ENCODE measurements at regions not wholly inside any gene's neighbourhood (a gene's known extent, or its start where the extent isn't known, plus 50 kb on each side); places are given as distances from the start of the nearest gene placed in this dataset.

DNA sequence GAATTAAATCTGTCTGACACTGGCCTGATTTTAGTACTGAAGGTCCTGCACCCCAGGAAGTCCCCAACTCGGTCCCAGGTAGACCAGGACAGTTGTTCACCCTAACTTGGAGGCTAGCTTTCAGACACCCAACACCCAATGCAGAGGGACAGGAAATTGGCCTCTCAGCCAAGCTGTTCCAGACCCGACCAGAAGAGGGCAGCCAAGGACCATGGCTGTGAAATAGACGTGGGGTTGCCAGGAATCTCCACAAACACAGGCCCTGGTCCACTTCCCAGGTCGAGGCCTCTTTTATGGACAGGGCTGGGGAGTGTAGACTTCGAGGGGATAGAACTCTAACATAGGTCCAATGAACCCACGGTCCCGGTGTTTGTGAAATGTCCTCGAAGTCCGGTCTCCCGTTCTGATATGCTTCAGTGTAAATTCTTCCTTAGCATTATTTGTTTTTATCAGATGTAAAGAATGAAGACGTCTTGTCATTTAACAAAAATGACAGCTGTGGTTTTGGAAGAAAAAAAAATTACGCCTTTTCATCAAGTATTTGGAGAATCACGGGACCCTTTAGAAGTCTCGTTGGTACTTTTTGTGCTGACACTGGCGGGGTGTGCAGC, 260.3 kb upstream of the ADAMTS16 start:
- DNase-seq (ENCODE audit: low spot score in 2 of 2) (peak; percentile 31 to 79), FAIRE-seq (no peak)

DNA sequence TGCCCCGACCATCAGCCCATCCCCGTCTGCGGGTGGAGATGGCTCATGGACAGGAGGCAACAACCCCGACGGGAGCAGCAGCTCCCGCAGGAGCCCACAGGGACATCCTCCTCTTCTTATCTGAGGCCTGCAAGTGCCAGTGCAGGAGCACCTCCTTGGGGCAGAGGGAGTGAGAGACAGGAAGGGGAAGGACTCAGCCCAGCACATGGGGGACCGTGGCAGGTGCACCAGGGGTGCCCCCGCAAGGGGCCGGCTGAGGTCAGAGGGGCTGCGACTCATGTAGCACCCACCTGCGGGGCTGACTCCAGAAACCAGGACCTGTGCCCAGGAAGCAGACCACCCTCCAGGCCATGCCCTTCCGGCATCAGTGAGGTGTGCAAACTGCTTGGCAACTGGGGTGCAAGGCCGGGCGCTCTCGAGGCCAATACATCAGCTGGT, 259.8 kb upstream of the ADAMTS16 start:
- DNase-seq (ENCODE audit: low spot score in 2 of 2) (no peak), FAIRE-seq (no peak)

DNA sequence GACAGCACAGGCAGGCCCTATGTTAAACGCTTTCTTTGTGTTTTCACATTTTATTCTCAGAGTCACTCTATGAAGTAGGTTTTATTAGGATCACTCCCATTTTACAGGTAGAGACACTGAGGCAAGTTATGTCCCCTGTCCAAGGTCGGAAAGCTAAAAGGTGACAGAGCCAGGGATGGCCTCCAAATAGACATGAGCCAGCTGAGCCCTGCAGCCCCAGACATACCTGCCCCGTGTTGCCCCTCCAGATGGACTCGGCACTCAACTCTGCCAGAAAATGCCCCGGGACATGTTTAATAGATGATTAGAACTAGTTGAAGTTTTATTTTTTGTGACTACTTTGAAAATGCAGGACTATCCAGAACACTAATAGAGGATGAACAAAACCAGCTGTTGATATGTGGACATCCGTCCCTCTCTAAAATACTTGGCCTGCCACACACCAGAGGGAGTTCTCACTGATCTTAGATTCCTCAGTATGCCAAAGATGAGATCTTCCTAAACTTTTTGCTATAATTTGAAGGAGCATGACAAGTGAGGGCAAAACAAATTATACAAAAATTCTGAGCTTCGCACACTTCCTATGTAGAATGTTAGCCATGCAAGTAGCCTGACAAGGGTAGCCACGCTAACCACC, 258.6 kb upstream of the ADAMTS16 start:
- DNase-seq (ENCODE audit: low spot score in 2 of 2) (no peak), FAIRE-seq (no peak)

DNA sequence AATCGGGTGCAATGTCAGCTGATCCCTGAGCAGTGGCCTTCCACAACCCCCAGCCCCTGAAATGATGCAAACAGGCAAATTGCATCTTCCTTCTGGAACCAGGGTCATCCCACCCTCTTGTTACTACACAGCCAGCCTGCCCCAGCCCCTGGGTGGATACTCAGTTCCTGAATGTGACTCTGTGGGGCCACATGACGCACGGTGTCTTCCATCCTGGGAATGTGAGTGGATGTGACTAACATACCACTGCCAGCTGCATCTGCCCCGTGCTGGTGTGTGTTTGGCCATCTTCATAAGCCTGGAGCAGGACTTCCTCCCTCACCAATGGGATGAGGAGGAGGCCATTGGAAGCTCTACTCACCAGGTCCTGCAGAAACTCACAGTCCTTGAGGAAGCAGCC, 257.9 kb upstream of the ADAMTS16 start:
- FAIRE-seq (no peak), DNase-seq (ENCODE audit: low spot score in 2 of 2) (no peak)

DNA sequence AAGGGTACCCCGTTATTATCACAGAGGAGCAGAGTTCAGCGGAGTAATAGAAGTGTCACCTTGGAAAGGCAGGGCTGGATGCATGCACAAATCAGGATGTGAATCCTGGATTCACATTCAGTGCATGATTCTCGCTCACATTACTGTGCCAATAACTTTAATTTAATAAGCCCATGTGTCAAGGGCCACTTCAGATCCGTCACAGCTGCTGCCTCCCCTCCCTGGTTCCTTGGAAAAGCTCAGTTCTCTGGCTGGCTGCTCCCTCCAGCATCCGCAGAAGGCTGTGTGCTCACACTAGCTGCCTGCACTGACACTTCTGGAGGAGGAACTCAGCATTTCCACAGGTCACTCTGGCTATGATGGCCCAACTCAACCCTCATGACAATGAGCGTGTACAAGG, 256.8 kb upstream of the ADAMTS16 start:
- FAIRE-seq = no peak

DNA sequence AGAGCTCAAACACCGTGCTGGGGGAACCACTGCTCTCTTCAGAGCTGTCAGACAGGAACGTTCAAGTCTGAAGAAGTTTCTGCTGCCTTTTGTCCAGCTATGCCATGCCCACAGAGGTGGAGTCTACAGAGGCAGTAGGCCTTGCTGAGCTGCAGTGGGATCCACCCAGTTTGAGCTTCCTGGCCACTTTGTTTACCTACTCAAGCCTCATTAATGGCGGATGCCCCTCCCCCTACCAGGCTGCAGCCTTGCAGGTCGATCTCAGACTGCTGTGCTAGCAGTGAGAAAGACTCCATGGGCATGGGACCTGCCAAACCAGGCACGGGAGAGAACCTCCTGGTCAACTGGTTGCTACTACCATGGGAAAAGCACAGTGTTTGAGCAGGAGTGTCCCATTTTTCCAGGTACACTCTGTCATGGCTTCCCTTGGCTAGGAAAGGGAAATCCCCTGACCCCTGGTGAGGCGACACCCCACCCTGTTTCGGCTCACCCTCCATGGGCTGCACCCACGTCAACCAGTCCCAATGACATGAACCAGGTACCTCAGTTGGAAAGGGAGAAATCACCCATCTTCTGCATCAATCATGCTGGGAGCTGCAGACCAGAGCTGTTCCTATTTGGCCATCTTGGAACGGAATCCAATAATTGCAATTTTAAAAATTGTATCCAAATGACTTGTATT, 246.9 kb upstream of the ADAMTS16 start:
- FAIRE-seq (no peak), DNase-seq (ENCODE audit: low spot score in 2 of 2) (no peak)

More for the DNA sequence above, 256.8 kb upstream of the ADAMTS16 start:
- DNase-seq (ENCODE audit: low spot score in 2 of 2) = no peak

DNA sequence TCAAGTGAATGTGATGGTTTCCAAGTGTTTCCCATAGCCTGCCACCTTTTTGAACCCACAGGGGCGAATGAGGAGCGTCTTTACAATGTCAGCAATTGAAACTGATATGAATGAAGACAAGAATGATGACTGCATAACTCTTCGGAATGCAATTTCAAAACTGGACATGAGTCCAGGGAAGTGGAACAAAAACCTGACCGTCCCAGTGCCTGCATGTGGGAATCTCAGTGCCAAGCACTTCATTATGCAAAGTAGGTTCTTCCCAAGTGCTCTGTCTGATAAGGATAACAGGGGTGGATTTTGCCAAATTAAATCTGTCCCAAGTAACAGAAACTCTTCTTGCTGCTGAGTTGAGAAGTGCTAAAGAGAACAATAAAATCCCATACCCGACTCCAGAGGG, 243.8 kb upstream of the ADAMTS16 start:
- DNase-seq (ENCODE audit: low spot score in 2 of 2) = no peak
- no peak for FAIRE-seq

DNA sequence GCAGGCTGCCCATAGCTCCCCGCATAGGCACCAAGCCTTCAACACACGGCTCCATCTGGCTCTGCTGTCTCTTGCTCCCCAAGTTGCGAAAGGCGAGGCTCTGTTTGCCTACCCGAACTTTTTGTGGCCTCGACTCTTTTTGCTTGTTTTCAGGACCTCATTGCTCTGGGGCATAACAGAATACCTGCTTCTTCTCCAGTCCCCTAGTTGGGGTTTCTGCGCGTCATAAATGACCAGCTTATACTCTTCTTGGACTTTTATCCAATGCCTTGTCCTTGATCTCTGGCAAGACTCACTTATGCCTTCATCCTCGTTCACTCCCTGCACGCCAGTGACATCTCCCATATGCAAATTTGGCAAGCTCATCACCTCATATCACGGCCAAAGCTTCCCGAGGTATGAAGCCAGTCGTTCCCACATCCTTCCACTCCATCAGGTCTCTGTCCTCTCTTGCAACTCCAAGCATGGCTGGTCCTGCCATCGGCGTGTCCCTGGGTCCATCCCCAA, 238.8 kb upstream of the ADAMTS16 start:
- FAIRE-seq (no peak), DNase-seq (ENCODE audit: low spot score in 2 of 2) (no peak)

DNA sequence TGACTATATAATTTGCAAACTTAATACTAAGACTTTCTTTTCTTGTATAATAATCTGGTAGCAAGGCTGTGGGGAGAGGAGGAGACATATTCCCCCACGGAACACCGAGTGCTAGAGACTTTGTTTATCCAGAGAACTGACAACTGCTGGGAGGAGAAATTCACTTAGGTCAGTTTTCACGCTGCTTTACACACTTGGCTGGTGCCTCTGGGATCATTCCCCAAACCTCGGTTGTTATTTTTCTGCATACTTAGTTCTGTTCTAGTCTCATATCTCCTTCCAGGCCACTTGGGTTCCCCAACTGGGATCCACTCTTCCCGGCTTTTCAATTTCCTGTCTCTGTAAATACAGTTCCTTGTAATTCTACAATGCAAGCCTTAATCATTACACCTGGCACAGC, 238.2 kb upstream of the ADAMTS16 start:
- DNase-seq (ENCODE audit: low spot score in 2 of 2) (no peak), FAIRE-seq (no peak)

DNA sequence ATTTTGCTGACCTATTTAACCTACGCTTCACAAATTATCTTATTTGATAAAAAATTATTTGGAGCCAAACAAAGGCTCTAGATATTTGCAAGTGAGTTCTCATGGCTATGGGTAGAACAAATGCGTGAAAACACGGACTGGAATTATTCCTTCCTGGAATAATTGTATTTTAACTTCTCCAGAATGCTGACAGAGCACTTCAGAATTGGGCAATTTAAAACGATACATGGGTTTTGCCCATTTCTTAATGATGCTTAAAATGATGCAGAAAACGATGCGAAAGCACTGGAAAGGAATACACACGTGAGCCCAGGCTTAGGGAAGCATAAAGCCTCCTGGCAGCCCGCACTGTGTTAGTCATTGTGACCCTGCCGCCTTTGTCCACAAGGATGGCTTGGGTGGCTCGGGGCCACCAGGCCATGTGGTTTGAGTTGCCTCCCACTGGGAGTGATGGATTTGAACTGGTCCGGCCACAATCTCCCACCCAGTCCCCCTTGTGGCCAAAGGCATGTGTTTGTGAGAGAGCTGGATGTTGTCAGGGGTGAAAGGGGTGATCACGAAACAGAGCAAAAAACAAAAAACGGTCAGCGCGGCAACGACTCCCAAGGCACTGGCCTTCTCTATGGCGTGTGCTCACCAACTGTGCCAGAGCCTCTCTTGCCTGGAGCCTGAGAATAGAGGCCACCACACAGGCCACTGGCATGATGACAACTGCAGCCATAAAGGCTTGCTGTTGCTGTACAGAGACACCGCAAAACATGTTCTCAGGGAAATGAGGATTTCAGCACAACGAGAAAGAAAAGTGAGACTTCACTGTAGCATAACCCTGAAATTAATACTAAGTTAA, 234.2 kb upstream of the ADAMTS16 start:
- FAIRE-seq (no peak), DNase-seq (ENCODE audit: low spot score in 2 of 2) (no peak)

DNA sequence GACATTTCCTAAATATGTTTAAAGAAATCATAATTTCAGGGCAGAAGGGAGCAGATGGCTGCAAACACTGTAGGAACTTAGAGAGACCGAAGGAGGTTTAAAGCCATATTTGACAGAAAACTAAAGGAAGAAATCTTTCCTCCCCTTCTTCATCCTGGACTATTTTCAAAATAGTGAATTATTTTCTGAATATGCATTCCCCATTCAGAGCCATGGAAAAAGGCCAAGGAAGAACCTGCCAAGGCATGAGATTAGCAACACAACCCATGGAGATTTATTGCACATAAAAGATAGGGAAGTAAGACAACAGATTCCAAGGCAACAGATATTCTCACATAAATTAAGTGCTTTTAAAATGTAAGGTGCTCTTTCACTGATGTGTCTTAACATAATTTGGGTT, 233.3 kb upstream of the ADAMTS16 start:
- FAIRE-seq = no peak
- DNase-seq (ENCODE audit: low spot score in 2 of 2) = no peak

DNA sequence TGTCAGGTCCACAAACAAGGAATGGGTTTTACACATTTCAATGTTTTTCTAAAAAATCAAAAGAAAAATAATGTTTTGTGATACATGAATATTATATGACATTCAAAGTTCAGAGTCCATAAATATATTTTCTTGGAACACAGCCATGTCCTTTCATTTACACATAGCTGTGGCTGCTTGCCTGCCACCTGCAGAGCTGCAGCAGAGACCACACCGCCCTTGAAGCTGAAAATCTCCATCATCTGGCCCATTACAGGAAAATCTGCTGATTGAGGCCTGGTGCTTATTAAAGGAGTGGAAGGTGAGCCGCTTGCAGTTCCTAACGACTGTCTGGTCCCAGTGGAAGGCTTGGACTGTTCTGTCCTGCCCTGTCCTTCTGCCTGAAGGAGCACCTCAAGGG, 232.6 kb upstream of the ADAMTS16 start:
- no peak for DNase-seq (ENCODE audit: low spot score in 2 of 2)
- no peak for FAIRE-seq

DNA sequence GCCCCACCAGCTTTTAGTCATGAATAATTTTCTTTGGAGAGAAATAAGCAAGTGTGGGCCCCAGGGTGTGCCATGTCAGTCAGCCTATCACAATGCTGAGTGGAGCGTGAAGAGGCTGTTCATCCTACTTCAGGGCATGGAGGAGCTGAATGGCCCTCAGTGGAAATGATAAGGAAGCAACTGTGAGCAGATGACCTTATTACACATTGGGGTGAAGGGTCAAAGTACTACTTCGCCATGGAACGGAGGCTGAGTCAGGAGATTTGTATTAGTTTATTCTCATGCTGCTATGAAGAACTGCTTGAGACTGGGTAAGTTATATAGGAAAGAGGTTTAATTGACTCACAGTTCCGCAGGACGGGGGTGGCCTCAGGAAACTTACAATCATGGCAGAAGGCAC, 231.0 kb upstream of the ADAMTS16 start:
- FAIRE-seq (no peak), DNase-seq (ENCODE audit: low spot score in 2 of 2) (no peak)

DNA sequence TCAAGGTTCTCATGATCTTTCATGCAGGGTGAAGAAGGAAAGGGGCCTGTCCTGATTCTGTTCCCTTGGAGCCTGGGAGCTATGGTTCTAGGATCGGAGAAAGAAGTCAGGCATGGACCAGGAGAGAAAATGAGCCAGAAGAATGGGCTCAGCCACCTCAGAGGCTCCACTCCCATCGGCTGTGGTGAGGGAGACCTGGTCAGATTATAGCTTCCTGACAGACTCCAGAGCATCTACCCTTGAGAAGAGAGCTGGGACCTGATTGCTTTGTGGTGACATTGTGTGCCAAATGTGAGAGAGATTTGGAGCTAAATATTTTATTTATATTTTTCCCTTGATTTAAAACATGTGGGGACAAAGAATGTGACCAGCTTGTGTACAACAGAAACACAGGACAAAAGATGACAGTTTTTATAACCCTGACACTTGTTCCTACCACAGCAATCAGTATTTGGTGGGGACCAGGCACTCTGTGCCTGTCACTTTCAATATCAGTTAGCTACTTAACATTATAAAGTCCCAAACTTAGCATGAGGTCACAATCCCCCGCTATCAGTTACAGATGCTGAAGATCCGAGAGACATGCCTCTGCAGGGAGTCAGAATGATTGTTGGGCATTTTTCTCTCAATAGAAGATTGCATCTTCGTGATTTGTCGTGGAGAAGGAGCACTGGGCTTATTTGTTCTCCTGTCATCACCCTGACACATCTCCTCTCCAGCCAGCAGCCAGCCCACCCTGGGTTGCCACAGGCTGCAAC, 228.3 kb upstream of the ADAMTS16 start:
- no peak for DNase-seq (ENCODE audit: low spot score in 2 of 2)
- no peak for FAIRE-seq

DNA sequence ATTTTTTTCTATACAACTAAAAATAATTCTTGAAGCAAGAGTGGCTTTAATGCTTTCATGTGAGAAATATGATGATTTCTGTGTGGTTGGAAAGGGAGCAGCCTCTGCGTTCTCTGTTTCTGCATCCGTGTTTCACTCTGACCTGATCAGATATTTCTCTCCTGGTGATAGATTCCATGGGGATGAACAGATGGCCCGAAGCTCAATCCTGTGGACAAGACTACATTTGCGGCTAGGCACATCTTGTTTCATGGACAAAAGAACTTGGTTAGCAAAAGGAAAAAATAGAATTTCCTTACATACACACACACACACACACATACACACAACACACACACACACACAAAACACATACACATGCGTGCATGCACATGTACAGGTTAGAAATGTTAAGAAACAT, 218.2 kb upstream of the ADAMTS16 start:
- FAIRE-seq (no peak), DNase-seq (ENCODE audit: low spot score in 2 of 2) (no peak)

DNA sequence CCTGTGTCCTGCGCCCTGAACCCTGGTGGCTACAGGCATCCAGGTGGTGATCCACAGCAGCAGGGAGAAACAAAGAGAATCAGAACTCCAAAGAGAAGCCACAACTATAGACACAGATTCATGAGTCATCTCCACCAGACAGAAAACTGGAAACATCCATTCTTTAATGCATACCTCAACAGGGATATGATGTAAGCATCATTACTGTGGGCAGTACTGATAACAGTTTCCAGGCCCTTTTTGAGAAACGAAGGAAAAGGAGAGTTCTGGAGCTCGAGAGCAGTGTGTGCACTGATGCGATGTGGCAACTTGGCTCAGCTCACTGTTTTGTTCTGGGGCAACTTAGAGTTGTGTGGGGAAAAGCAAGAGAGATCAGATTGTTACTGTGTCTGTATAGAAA, 215.6 kb upstream of the ADAMTS16 start:
- DNase-seq (ENCODE audit: low spot score in 2 of 2) (no peak), FAIRE-seq (no peak)

DNA sequence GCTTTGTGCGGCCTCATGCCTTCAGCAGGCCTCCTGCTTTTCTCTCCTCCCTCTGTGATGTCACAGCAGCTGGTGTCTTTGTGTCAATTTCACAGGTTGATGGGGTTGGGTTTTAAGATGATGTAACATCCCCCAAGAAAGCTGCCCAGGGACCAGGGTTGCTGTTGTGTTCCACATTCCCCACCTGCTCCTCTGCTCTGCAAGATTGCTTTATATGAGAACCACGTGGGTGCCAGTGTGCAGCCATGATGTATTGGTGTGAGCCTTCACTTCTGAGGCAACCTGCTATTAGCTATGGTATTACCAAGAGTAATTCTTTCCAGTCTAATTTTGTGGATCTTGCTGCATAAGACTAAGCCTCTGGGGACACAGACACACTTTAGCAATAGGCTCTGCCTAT, 213.0 kb upstream of the ADAMTS16 start:
- FAIRE-seq = no peak
- no peak for DNase-seq (ENCODE audit: low spot score in 2 of 2)

DNA sequence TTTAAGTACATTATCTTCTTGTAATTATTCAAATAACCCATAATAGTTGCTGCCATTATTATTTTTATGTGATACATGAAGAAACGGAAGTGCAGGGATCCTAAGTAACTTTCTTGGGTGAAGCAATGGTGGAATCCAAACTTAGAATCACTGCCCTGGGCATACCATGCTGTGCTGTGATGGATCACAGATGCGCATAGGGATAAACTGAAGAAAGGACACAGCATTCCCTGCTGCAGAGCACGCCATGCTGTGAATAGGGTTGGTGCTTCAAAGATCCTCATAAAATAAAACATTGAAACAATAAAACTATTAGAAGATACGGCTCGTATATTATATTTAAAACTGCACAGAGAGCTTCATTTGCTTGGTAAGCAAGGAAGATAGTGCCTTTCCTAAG, 211.7 kb upstream of the ADAMTS16 start:
- DNase-seq (ENCODE audit: low spot score in 2 of 2) (no peak), FAIRE-seq (no peak)

DNA sequence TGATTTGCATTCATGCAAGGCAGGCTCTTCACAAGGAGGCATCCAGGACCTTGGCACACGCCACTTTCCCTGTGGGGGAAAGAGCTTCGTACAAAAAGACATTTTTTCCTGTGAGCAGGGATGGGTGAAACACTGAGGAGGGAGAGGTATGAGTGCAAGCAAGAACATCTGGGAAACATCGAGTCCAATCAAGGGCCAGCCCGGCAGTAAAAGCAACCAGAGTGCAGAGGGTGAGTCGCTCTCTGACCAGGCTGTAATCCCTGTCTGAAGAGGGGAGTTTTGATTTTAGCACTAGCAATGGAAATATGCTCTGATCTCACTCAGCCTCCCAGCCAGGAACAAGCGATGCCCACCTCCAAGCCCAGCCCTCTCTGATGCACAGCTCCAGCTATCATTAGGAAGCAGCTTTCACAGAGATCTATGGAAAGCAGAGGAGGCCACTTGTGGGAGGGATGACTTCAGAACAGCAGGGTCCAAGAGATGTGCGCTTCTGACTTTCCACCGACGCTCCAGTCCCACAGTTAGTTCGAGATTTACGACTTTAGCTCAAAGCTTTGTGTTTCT, 211.0 kb upstream of the ADAMTS16 start:
- no peak for FAIRE-seq
- no peak for DNase-seq (ENCODE audit: low spot score in 2 of 2)

All from frontal cortex (tissue), 3 donors.